GM21381 (cell line): ENCODE measurements at regions not wholly inside any gene's neighbourhood (a gene's known extent, or its start where the extent isn't known, plus 50 kb on each side); places are given as distances from the start of the nearest gene placed in this dataset.

Experiments
- ATAC-seq: cut with Tn5 transposase; IDR thresholded peaks from one replicate; pipeline ENCODE4 v1.9.1; 2021; ENCODE audit warnings: mild to moderate bottlenecking, moderate library complexity; ENCODE audit not compliant: unreplicated experiment

- no peak for ATAC-seq
Observed at GRCh38 chrX:11949291-11949690, 189.0 kb upstream of the FRMPD4 start.

GRCh38 chrX:11952176-11952720 is 186.0 kb upstream of the FRMPD4 start:
- no peak for ATAC-seq

GRCh38 chrX:11953615-11954014 is 184.7 kb upstream of the FRMPD4 start:
- no peak for ATAC-seq

GRCh38 chrX:11954176-11954575 is 184.1 kb upstream of the FRMPD4 start:
- ATAC-seq: no peak

- no peak for ATAC-seq
Observed at GRCh38 chrX:11960031-11960430, 178.2 kb upstream of the FRMPD4 start.

GRCh38 chrX:11965436-11965835 is 172.8 kb upstream of the FRMPD4 start:
- ATAC-seq: no peak

GRCh38 chrX:11967986-11968869 is 170.0 kb upstream of the FRMPD4 start:
- ATAC-seq: no peak

GRCh38 chrX:11968991-11969390 is 169.3 kb upstream of the FRMPD4 start:
- ATAC-seq: no peak

- no peak for ATAC-seq
Observed at GRCh38 chrX:11970578-11971359, 167.5 kb upstream of the FRMPD4 start.

- ATAC-seq: no peak
Observed at GRCh38 chrX:11976663-11977062, 161.6 kb upstream of the FRMPD4 start.

- no peak for ATAC-seq
Observed at GRCh38 chrX:11992271-11992670, 146.0 kb upstream of the FRMPD4 start.

GRCh38 chrX:11995146-11995545 is 143.1 kb upstream of the FRMPD4 start:
- ATAC-seq: no peak

- no peak for ATAC-seq
Observed at GRCh38 chrX:11996810-11997209, 141.5 kb upstream of the FRMPD4 start.

GRCh38 chrX:11998944-11999343 is 139.3 kb upstream of the FRMPD4 start:
- no peak for ATAC-seq

- no peak for ATAC-seq
Observed at GRCh38 chrX:12002876-12003275, 135.4 kb upstream of the FRMPD4 start.

- no peak for ATAC-seq
Observed at GRCh38 chrX:12007881-12008280, 130.4 kb upstream of the FRMPD4 start.

- no peak for ATAC-seq
Observed at GRCh38 chrX:12010436-12010835, 127.8 kb upstream of the FRMPD4 start.

GRCh38 chrX:12011075-12011474 is 127.2 kb upstream of the FRMPD4 start:
- ATAC-seq: no peak

GRCh38 chrX:12013211-12013618 is 125.1 kb upstream of the FRMPD4 start:
- no peak for ATAC-seq

- ATAC-seq: no peak
Observed at GRCh38 chrX:12021698-12022097, 116.6 kb upstream of the FRMPD4 start.

- ATAC-seq: no peak
Observed at GRCh38 chrX:12026481-12026880, 111.8 kb upstream of the FRMPD4 start.

- no peak for ATAC-seq
Observed at GRCh38 chrX:12032082-12032481, 106.2 kb upstream of the FRMPD4 start.
